HG02588 (cell line): ENCODE measurements at regions not wholly inside any gene's neighbourhood (a gene's known extent, or its start where the extent isn't known, plus 50 kb on each side); places are given as distances from the start of the nearest gene placed in this dataset.
"Not testable (repeated sequence)": the region's sequence is repeated elsewhere in the genome, so short reads cannot be mapped to it uniquely, and the experiment has no call there.

Experiments
- ATAC-seq: cut with Tn5 transposase; IDR thresholded peaks from one replicate; pipeline ENCODE4 v1.9.1; 2021; ENCODE audit warnings: mild to moderate bottlenecking, moderate library complexity; ENCODE audit not compliant: unreplicated experiment

DNA sequence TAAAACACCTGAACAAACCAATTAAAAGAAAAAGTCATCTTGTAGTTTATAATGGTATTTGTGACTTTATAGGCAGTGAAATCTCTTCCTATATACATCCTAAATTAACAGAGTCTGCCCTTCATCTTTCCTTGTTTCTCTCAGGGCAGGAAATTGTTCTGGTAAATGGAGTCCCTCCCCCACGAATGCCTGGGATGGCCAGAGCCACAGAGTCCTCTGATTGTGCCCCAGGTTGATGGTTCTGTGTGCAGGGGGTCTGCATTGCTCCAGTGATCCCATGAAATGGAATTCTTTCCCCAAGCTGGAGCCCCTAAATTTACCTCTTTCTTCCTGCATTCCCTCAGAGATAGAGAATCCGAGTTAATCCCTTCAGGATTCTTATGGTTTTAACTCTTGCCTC lies 155.5 kb downstream of the MTX2 start:
- ATAC-seq, result no peak

DNA sequence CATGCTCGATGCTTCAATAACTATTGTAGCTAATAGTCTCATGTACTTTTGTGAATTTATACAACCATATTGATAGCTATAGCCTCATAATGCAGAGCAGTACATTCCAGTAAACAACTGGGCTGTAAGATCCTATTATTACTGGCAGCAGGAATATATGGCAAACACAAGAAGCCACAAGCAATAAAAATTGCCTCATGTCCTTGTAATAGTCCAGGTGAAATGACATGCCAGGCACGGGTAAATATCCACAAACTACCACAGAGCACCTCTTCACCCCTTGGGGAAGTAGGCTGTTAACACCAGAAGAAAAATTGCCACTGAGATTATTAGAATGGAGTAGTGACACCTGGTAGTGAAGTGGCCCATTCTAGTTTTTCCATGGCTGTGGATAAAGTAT lies 158.3 kb downstream of the MTX2 start:
- ATAC-seq, result no peak

DNA sequence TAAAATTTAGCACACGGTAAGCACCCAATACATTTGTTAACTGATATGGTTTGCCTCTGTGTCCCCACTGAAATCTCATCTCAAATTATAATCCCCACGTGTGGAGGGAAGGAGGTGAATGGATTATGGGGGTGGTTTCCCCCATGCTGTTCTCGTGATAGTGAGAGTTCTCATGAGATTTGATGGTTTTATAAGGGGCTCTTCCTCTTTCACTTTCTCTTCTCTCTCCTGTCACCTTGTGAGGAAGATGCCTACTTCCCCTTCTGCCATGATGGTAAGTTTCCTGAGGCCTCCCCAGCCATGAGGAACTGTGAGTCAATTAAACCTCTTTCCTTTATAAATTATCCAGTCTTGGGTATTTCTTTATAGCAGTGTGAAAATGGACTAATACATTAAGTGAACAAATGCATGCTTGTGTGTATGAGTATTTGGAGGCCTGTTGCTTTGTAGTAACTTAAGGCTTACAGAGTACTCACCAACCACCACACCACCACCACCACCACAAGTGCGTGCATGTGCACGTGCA lies 159.8 kb downstream of the MTX2 start:
- not testable (repeated sequence) for ATAC-seq

DNA sequence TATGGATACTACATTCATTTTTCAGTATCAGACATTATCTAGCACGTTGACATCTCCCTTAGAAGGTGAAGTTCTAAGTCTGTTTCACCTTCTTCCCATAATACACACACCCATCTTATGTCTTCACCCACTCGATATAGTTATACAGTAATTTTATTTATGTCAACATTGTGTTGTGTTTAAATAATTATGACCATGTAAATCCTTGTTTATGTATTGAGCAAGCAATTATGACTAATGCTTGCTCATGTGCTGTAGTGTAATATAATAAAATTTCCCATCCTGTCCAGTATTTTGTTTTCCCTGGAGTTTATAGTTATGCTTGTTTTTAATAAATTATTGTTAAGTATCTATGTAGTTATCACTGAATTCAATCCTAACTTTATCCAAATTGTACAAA lies 163.2 kb downstream of the MTX2 start:
- no peak for ATAC-seq

DNA sequence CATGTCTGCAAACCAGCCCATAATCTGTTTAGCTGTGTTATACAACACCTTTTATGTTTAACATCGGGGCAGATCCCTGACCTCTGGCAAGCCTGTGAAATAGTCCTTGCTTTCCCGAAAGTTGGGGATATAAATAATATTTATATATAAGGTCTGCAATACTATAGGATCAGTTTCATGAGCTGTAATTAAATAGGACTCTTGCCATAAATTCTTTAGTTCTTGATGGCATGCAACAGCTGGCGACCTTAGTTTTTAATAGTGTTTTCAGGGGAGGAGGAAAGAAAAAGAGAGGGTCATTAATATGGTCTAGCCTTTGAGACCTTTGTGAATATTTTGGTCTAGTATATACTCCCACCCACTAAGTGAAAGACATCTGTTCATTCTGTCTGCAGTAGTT lies 166.5 kb downstream of the MTX2 start:
- no peak for ATAC-seq

DNA sequence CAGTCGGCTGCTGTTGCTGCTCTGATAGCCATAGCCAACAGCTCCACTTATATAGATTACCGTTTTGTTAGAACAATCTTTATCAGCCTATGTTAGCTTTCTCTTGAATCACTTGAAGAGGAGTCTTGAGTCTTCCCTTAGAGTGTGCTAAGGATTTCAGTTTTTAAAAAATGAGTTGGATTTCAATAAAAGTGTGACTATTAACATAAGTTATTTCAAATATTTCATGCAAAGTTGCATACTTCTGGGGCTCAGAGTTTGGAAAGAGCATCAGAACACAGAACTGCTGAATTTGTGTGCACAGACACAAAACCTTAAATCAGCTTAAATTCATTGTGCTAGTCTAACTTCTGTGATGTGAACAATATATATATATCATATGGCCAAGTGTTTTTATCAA lies 174.7 kb downstream of the MTX2 start:
- ATAC-seq, result no peak

DNA sequence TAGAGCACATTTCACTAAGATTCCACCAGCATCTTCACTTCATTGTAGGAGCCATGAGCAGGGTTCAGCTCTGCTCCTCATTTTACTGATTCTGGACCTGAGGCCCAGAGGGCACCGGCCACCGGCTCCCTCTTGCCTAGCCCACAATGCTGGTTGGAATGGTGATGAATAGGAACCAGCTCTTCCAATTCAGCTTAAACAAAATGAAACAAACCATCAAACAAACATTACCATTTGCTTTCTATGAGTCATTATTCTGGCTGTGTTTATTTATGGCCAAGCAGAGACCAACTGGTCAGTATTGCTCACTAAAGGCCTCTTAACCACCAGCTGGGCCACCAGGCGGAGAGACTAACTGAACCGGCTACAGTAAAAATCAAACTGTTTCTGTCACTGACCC lies 176.7 kb downstream of the MTX2 start:
- ATAC-seq, result no peak

DNA sequence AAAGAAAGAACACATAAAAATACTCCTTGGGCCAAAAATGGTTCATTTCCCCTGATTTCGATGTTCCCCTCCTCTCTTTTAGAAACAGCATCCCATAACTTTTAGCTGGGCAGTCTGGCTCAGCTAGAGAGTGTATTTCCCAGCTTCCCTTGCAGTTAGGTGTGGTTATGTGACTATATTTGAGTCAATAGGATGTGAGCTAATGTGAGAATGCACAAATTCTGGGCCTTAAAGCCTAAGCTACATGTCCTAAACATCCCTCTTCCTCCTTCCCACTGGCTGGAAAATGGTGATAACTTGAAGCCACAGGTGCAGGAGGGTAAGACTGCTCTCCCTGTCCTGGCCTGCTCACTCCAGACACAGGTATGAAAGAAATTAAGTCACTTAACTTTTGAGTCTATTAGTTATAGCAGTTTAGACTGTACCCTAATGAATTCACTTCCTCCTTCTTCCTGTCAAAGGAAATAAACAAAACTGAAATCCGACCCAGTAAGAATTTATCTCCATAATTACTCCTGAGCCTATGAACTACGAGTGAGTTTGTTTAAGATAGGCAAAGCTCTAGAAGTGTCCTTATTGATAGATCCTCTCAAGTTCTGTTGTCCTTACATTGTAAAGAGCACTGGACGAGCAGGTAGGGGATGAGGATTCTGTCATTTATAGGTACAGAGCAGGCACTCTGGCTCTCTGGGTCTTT lies 177.6 kb downstream of the MTX2 start:
- no peak for ATAC-seq

DNA sequence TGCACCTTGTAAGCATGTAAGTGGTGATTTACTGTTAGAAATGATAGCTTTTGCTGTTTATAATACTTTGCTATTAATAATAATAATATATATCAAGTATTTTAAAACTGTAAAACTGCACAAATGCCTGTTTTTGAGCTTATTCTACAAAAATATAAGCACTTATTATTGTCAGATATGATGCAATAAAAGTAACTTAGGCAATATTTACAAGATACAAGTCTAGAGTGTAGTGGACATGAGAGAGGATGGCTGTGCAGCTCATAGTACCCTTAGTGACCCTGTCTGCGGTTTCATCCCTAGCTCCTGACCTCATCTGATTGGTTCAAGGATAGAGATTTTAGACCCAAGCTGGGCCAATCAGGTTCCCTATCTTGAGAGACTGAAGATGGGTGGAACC lies 178.4 kb downstream of the MTX2 start:
- no peak for ATAC-seq

DNA sequence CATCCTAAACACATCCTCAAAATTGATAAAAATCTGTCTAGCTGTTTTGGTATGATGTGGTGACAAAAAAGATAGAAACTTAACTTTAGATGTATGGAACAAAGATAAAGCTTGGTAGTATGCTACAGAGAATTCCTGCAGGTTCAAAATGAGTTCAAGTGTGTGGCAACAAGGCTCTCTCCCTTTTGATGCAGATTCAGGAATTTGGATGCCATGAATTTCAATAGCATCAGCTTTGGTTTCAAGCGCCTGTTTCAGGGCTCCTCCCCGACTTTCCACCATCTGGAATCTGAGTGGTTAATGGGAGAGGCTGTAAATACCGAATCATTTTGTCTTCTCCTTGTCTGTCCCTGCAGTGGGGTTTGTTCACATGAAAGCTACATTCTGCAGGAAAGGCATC lies 180.6 kb downstream of the MTX2 start:
- no peak for ATAC-seq

DNA sequence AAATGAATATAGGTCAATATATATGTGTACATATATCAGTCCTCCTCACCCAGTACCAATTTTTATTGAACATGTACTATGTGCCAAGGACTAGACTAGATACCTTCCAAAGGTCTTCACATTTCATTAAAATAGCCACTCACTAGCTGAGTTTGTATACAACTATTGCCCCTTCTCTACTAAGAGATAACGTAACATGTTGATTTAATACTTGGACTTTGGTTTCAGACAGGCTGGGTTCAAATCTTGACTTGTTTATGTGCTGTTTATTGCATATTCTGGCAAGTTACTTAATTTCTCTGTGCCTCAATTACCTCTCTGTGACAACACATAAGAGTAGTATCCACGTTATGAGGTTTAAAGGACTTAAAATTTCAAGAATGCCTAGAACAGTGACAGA lies 184.5 kb downstream of the MTX2 start:
- no peak for ATAC-seq

DNA sequence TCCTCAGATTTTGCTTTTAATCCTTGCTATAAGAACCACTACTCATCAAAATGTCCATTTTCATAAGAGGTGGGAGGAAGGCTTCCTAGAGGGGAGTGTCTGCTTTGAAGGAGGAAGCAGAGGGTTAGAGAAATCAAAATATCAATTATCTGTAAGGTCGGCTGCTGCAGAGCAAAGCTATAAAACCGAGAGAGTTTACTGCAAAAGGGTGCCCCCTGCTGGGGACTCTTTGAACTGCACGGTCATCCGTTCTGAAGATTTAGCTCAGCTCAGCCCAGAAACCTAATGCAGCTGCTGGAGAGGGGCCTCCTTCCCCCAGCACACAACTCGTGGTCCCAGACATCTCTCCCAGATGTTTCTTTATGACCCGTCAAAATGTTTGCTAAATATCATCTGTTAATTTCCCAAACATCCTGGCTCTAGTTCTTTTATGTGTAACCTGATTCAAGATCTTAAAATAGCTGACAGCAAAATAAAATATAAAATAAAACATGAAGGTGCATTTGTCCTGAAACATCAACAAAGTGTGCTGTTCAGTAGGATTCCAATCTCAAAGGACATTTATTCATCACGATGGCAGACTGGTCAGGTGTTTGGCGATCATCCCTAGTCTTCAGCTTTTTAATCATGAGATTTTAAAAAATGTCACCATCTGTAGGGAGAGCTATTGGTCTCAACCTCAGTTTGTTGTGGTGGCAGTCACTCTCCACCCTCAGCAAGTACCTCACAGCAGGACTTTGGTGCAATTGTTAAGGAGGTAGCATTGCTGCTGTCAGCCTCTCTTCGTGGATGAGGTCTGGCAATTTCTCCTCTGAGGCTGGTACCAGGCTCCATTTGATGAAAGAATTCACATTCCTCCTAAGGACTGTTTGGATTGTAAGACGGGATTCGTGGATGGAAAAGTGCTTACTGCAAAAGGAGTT lies 185.9 kb downstream of the MTX2 start:
- peak; percentile 68 for ATAC-seq

DNA sequence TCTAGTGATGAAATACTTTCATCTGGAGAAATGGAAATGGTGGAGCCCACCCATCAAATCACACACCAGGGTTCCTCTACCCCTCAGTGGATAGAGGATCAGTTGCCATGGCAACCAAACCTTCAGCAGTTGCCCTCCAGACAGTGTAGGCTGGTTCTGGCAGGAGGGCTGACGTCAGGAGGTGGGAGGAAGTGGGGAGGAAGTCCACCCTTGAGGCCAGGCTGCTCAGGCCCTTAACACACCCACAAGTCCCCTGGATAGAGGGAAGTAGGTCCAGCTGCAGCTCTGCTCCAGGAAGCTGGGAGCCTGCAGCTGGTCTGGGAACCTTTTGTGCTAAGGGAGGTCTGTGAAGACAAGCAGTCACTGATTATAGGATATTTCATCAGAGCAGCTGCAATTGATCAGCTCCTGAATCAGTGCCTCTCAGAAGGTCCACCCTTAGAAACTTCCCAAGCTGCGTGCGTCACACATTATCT lies 186.6 kb downstream of the MTX2 start:
- no peak for ATAC-seq

DNA sequence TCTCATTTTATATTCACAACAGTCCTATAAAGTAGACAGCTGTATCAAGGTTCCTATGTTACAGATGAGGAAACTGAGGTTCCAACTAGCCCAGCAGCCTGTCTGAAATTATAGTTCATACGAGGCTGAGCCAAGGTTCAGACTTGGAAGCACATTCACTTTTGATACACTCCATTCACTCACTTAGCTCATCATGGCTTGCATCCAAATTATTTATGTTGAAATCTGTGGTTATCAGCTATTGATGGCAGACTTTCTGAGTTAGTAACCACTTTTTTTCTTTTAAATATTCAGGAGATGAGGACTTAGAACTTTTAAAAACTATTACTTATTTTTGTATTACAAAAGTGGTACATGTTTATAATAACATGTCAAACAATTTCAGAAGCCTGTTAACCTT lies 188.2 kb downstream of the MTX2 start:
- no peak for ATAC-seq

DNA sequence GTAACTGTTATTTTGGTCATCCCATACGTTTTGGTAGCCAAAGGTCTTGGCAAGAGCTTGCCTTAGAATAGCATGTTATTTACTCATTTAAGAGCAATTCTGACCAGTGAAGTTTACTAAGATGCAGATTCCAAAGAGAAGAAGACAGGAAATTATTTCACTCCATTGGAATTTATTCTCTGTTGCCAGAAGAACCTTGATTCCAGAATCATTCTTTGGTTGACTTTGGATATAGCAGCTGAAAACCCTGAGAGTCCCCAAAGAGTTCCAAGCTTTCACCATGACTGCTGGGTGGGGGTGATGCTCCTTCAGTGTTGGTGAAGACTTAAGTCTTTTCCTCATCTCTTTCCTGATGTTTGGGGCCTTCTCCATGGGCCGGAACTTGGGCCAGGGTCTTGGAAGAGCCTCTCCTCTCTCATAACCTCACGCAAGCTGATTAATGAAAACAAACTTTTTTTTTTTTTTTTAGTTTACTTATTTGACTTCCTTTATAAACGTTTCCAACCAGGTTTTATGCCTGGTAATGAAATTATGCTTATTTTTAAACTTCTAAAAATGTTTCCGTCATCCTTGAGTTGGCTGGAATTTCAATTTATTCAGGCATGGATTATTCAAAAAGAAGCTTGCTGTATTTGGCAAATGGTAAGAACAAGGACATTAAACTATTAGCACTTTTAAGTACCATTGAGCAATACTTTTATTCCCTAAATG lies 192.0 kb downstream of the MTX2 start:
- ATAC-seq, result no peak

DNA sequence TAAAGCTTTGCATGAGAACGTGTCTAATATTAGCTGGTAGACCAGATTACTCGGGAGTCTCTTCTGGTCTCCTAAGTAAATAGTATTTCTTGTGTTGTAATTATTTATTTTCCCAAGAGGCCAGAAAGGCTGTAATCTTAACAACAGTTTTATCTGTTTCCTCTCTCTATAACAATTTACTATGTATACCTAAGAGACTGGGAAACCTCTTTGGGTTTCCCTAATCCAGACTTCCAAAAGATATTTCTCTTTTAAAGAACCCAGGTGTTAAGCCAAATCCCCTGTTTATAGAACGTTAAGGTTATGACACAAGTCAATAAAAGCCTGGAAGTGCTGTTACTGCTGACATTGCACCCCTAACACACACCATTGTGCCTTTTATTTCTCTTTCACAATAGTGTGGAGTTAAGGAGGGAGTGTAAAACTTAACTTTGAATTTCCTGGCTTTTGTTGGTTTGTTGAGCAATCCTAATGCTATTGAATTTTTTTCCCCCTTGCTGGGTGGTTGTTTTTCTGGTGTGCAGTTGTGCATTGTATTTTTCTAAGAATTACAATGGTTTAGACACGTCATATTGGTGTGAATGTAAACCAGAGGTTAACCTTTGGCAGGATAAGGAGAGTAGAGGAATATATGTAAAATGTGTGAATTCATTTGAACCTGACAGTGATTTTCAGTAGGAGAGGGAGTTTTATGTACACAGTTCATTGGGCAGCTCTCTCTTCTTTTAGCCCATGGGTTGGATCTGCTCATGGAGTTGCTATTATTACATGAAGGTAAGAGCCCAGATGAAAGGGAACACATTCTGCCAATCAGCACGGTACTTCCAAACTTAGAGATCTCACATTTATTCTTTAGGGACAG lies 192.8 kb downstream of the MTX2 start:
- no peak for ATAC-seq

DNA sequence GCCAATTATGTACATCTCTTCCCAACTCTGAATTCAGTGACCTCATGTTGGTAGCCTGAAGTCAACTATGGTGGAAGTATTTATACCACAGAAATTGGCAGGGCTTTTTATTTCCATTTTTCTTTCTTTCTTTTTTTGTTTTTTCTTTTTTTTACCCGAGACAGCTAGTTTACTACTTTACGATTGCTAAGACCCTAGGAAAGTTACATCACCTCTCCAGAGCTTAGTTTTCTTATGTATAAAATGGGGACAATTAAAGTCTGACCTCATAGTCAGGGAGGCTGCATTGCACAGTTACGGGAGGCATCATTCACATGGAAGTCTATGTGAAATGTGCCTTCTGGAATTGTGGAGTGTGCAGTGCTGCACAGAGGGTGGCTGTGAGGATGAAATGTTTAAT lies 194.3 kb downstream of the MTX2 start:
- no peak for ATAC-seq

DNA sequence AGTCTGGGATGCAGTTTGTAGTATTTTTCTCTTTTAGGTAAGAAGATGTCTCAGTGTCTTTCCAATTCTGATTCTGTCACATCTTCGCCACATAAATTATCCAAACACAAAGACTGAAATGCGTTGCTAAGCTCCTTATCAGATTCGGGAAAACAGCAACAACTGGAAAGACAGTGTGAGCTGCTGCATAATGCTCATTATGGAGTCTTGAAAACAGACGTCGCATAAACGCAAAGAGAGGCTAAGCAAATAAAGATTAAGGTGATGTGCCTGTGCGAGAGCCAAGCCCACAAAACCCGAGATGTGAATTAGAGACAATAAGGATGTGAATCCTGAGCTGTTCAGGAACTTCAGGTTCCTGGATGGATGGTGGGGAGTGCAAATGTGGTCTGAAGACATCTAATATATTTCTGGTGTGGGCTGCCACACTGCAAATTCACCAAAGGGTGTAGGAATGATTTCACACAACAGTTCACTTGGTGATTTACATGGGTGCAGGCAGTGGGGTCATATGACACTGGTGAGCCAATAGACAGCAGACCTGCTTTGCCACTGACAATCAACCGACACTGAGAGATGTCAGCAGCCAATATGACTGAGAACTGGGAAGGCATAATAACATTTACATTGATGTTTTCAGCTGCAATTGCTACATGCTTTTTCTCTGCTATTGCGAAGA lies 195.8 kb downstream of the MTX2 start:
- ATAC-seq, result no peak

DNA sequence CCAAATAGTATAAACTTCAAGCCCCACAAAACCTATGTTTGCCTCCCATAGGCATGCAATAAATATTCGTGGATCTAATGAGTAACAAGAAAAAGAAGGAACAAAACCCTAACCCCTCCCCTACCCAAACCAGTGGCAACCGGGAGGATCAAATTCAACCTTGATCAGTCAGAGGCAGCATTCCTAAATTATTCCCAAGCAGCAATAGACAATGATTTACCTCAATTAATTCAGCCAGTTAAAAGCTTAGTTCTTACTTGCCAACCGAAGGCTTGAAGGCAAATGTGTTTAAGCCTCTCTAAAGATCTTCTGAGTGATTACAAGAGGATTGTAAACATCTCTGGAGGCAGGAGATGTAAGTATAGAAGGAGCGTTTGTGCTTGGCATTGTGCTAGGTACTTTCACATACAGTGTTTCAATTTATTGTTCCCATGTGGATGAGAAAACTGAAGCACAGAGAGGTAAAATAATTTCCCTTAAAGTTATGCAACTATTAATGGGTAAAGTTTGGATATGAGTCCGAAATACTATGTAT lies 197.7 kb downstream of the MTX2 start:
- no peak for ATAC-seq

DNA sequence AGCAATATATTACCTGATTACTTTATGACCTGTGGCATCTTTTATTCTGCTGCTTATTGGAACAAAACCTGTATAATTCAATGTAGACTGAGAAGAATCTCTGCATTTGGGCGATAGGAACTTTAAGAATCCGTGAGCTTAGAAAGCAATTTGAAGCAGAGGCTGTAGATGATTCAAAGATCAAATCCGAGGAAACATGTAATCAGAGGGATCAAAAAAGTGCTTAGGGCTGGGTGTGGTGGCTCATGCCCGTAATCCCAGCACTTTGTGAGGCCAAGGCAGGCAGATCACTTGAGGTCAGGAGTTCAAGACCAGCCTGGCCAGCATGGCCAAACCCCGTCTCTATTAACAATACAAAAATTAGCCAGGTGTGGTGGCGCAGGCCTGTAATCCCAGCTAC lies 198.4 kb downstream of the MTX2 start:
- no peak for ATAC-seq
